K562 (cell line): ENCODE measurements at regions not wholly inside any gene's neighbourhood (a gene's known extent, or its start where the extent isn't known, plus 50 kb on each side); places are given as distances from the start of the nearest gene placed in this dataset.

Experiments used
- ATAC-seq: fragments of 200-7000 bp; cut with Tn5 transposase; 3 replicates; pipeline ENCODE4 v1.9.1; 2020; ENCODE audit warnings: moderate library complexity
- BruUV-seq: library from RNA; stranded (reverse); fragments of 400-500 nt; replicated peaks from 2 replicates; lab custom pipeline; 2021; lab: Mats Ljungman, UMichigan
- CTCF ChIA-PET: fragments of 300-600 bp; formaldehyde crosslinking; extraction: SDS; loops from one replicate; lab custom pipeline; 2021; ENCODE audit warnings: low intra/inter-chr PET ratio; lab: Yijun Ruan, JAX
- POLR2A ChIA-PET: fragments of 300-600, 350-650 bp; sonication (Branson Sonifier 250); formaldehyde crosslinking; extraction: SDS; loops from one replicate; lab custom pipeline; 2021; ENCODE audit warnings: antibody characterized with exemption, inconsistent platforms; lab: Yijun Ruan, JAX
- DNase-seq, 4 experiments: peaks; one replicate each; pipeline versions ENCODE4 v3.0.0 to v3.0.0-alpha.2; 2011 to 2018; ENCODE audit warnings: low spot score in 3 of 4, mixed read lengths in 3 of 4; ENCODE audit errors: extremely low read depth in 1 of 4
- FAIRE-seq: peaks from 2 replicates; lab custom pipeline; 2011; peaks lifted over from hg19 to GRCh38; lab: Jason Lieb, UNC
- H2AFZ ChIP-seq: 2 replicates; pipeline ENCODE4 v1.6.0; 2011; ENCODE audit warnings: low read depth, low read length, control low read depth, inconsistent platforms
- H3K27ac ChIP-seq: fragments of 200-600 bp; 3 replicates; pipeline ENCODE4 v1.8.0; 2011; ENCODE audit warnings: low read depth, mild to moderate bottlenecking, control low read depth, inconsistent platforms, low read length, moderate library complexity, mixed read lengths; ENCODE audit errors: extremely low read depth
- H3K27me3 ChIP-seq, 2 experiments: fragments of 300-600 bp in 1 of 2; 2 replicates in 1 of 2; 3 replicates in 1 of 2; pipeline versions ENCODE4 v1.6.0 to v1.8.0; 2011; ENCODE audit warnings: inconsistent platforms in 2 of 2, low read length in 2 of 2, mild to moderate bottlenecking in 1 of 2, mixed read lengths in 1 of 2, moderate library complexity in 1 of 2; ENCODE audit not compliant: control insufficient read depth in 2 of 2, insufficient read depth in 2 of 2
- H3K36me3 ChIP-seq: fragments of 300-600 bp; 3 replicates; pipeline ENCODE4 v1.8.0; 2011; ENCODE audit warnings: mild to moderate bottlenecking, low read length, inconsistent platforms; ENCODE audit not compliant: control insufficient read depth, insufficient read depth
- H3K4me1 ChIP-seq, 2 experiments: fragments of 200-600 bp in 1 of 2; replicated peaks in 1 of 2; 2 replicates in 1 of 2; 3 replicates in 1 of 2; pipeline versions ENCODE4 v1.5.1 to v1.8.0; 2011; ENCODE audit warnings: inconsistent platforms in 2 of 2, low read length in 2 of 2, mild to moderate bottlenecking in 1 of 2, mixed read lengths in 1 of 2, moderate library complexity in 1 of 2; ENCODE audit not compliant: control insufficient read depth in 2 of 2, insufficient read depth in 2 of 2
- H3K4me2 ChIP-seq: 2 replicates; pipeline ENCODE4 v1.6.1; 2011; ENCODE audit warnings: low read length, control low read depth, inconsistent platforms, mixed read lengths; ENCODE audit not compliant: insufficient read depth
- H3K4me3 ChIP-seq: fragments of 200-600 bp; sonication (generic), shearing (Covaris generic); 2 replicates; pipeline ENCODE4 v1.5.1; 2016; ENCODE audit warnings: control low read depth, inconsistent platforms
- H3K79me2 ChIP-seq: fragments of 200-600 bp; 3 replicates; pipeline ENCODE4 v1.8.0; 2011; ENCODE audit warnings: low read length, inconsistent platforms; ENCODE audit not compliant: control insufficient read depth, insufficient read depth
- H3K9ac ChIP-seq, 2 experiments: 2 replicates each; pipeline versions ENCODE4 v1.6.0 to v1.6.1; 2011; ENCODE audit warnings: low read depth in 2 of 2, low read length in 2 of 2, control low read depth in 1 of 2, inconsistent platforms in 1 of 2, mild to moderate bottlenecking in 1 of 2, mixed read lengths in 1 of 2; ENCODE audit not compliant: insufficient read depth in 1 of 2
- H3K9me1 ChIP-seq: one replicate; pipeline ENCODE4 v1.6.0; 2011; ENCODE audit warnings: inconsistent platforms, mild to moderate bottlenecking, low read length, moderate library complexity; ENCODE audit not compliant: control insufficient read depth, insufficient read depth
- H3K9me3 ChIP-seq: replicated peaks from 2 replicates; pipeline ENCODE4 v1.5.1; 2011; ENCODE audit warnings: low read depth, low read length, inconsistent platforms; ENCODE audit not compliant: control insufficient read depth, insufficient read depth
- H4K20me1 ChIP-seq: replicated peaks from 2 replicates; pipeline ENCODE4 v1.6.1; 2011; ENCODE audit warnings: low read length, inconsistent platforms, mixed read lengths; ENCODE audit not compliant: control insufficient read depth, insufficient read depth
- C11orf30 ChIP-seq: fragments of 450-650 bp; IDR thresholded peaks from 2 replicates; pipeline ENCODE4 v1.6.1; 2016; ENCODE audit warnings: low read depth, mild to moderate bottlenecking
- CREB1 ChIP-seq, 2 experiments: sonication (generic) in 1 of 2; formaldehyde crosslinking in 1 of 2; IDR thresholded peaks; 2 replicates each; pipeline versions ENCODE4 v1.6.1 to v1.8.0; 2012 to 2022; ENCODE audit warnings: inconsistent platforms in 1 of 2, mild to moderate bottlenecking in 1 of 2, missing genetic modification reagents in 1 of 2, moderate library complexity in 1 of 2
- L3MBTL2 ChIP-seq: fragments of 450-650 bp; IDR thresholded peaks from 2 replicates; pipeline ENCODE4 v1.6.1; 2016; ENCODE audit warnings: mild to moderate bottlenecking, moderate library complexity
- MAFF ChIP-seq: IDR thresholded peaks from 2 replicates; pipeline ENCODE4 v1.6.1; 2012; ENCODE audit warnings: low read length, improper control_type of control experiment
- MAFG ChIP-seq: fragments of 450-650 bp; conservative IDR thresholded peaks from 2 replicates; pipeline ENCODE4 v1.6.1; 2016; ENCODE audit warnings: missing genetic modification characterization, missing compliant biosample characterization
- MAFK ChIP-seq: IDR thresholded peaks from 2 replicates; pipeline ENCODE4 v1.6.1; 2011; ENCODE audit warnings: low read length, improper control_type of control experiment
- SMAD2 ChIP-seq: fragments of 150-350 bp; IDR thresholded peaks from 2 replicates; pipeline ENCODE4 v1.6.1; 2014; ENCODE audit warnings: low read depth, mild to moderate bottlenecking, low read length
- ZNF316 ChIP-seq: fragments of 450-650 bp; IDR thresholded peaks from 2 replicates; pipeline ENCODE4 v1.6.1; 2016
- WGBS: fragments of 100-300 bp; shearing (Covaris generic); methylation state at CpG from one replicate; pipeline ENCODE4 v1.1.6; 2016; ENCODE audit warnings: low coverage, mixed read lengths; ENCODE audit not compliant: insufficient coverage; ENCODE audit errors: missing lambda C conversion rate; 5-methylcytosine and 5-hydroxymethylcytosine counted together
- in situ Hi-C: fragments of 300-500 bp; cut with MboI; formaldehyde crosslinking; loops from 4 replicates; pipeline ENCODE4 v1.15.0; 2018; ENCODE audit warnings: inconsistent platforms, mixed read lengths
- intact Hi-C: fragments of 100-400 bp; cut with micrococcal nuclease; formaldehyde crosslinking; loops from 2 replicates; pipeline ENCODE4 v1.14.2; 2022
- TF ChIP-seq, protein P1 (sequence below): IDR thresholded peaks from 3 replicates; pipeline ENCODE4 v1.6.1; 2011; ENCODE audit warnings: borderline replicate concordance, mild to moderate bottlenecking, moderate library complexity; ENCODE audit not compliant: insufficient read length; ENCODE audit errors: extremely low read depth
- TF ChIP-seq, protein P2 (sequence below): fragments of 450-650 bp; formaldehyde crosslinking; IDR thresholded peaks from 2 replicates; pipeline ENCODE4 v1.4.0; 2020; ENCODE audit warnings: mild to moderate bottlenecking, mixed read lengths
- TF ChIP-seq, protein P3 (sequence below): fragments of 450-650 bp; IDR thresholded peaks from 2 replicates; pipeline ENCODE4 v1.6.1; 2017; ENCODE audit warnings: antibody characterized with exemption

DNA sequence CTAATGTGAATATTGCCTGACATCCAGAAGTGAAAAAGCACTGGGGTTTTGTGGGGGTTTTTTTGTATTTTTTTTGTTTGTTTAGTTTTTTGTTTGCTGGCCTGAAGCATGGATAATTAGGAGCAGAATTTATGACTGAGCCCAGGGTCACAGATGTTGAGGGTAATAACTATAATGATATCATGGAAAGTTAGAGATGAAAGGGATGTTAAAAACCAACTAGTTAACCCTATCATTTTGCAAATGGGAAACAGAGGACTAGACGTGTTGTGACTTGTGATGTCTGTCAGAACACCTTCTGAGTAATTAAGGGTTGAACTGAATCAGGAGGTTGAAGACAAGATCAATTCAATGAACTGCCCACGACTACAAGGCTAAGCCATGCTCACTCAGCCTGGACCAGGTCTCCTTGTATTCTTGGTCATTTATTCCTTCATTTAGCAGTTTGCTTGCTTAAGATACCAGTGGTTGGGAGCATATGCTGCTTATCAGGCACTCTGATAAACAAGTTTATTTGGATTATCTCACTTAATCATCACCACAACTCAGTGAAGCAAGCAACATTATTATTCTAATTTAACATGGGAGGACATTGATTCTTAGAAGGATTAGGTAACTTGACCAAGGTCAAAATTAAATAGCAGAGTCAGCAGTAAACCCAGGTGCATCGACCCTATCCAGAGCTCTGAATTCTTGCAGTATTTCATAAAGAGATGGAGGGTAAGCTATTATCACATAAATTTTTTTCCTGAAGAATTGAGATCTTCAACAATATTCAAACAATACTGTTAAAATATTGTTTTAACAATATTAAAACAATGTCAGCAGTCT lies 75.7 kb upstream of the PIK3R1 start:
- no peak overlapping the region for H2AFZ ChIP-seq
- ATAC-seq = no peak
- no peak overlapping the region for H3K9ac ChIP-seq
- no peaks in the 10 kb centered on the region for H3K9me1 ChIP-seq
- TF ChIP-seq SMAD2 (no peak), MAFG (0 out of 2 replicates have a peak, but pooled peaks have one; percentile 28), CREB1 (IDR thresholded peaks at IDR 0.05) (no peak), CREB1 (CRISPR knock-in tag; IDR thresholded peaks at IDR 0.05) (no peak), C11orf30 (peak; percentile 39), MAFF (peak; percentile 59), ZNF316 (peak; percentile 65), L3MBTL2 (no peak), MAFK (peak; percentile 57)
- TF ChIP-seq, protein P1, sequence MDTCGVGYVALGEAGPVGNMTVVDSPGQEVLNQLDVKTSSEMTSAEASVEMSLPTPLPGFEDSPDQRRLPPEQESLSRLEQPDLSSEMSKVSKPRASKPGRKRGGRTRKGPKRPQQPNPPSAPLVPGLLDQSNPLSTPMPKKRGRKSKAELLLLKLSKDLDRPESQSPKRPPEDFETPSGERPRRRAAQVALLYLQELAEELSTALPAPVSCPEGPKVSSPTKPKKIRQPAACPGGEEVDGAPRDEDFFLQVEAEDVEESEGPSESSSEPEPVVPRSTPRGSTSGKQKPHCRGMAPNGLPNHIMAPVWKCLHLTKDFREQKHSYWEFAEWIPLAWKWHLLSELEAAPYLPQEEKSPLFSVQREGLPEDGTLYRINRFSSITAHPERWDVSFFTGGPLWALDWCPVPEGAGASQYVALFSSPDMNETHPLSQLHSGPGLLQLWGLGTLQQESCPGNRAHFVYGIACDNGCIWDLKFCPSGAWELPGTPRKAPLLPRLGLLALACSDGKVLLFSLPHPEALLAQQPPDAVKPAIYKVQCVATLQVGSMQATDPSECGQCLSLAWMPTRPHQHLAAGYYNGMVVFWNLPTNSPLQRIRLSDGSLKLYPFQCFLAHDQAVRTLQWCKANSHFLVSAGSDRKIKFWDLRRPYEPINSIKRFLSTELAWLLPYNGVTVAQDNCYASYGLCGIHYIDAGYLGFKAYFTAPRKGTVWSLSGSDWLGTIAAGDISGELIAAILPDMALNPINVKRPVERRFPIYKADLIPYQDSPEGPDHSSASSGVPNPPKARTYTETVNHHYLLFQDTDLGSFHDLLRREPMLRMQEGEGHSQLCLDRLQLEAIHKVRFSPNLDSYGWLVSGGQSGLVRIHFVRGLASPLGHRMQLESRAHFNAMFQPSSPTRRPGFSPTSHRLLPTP = no peak
- TF ChIP-seq, protein P2, sequence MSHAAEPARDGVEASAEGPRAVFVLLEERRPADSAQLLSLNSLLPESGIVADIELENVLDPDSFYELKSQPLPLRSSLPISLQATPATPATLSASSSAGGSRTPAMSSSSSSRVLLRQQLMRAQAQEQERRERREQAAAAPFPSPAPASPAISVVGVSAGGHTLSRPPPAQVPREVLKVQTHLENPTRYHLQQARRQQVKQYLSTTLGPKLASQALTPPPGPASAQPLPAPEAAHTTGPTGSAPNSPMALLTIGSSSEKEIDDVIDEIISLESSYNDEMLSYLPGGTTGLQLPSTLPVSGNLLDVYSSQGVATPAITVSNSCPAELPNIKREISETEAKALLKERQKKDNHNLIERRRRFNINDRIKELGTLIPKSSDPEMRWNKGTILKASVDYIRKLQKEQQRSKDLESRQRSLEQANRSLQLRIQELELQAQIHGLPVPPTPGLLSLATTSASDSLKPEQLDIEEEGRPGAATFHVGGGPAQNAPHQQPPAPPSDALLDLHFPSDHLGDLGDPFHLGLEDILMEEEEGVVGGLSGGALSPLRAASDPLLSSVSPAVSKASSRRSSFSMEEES (CRISPR knock-in tag) = no peak
- TF ChIP-seq, protein P3, sequence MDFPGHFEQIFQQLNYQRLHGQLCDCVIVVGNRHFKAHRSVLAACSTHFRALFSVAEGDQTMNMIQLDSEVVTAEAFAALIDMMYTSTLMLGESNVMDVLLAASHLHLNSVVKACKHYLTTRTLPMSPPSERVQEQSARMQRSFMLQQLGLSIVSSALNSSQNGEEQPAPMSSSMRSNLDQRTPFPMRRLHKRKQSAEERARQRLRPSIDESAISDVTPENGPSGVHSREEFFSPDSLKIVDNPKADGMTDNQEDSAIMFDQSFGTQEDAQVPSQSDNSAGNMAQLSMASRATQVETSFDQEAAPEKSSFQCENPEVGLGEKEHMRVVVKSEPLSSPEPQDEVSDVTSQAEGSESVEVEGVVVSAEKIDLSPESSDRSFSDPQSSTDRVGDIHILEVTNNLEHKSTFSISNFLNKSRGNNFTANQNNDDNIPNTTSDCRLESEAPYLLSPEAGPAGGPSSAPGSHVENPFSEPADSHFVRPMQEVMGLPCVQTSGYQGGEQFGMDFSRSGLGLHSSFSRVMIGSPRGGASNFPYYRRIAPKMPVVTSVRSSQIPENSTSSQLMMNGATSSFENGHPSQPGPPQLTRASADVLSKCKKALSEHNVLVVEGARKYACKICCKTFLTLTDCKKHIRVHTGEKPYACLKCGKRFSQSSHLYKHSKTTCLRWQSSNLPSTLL = no peak
- BruUV-seq = no TSS peak
- FAIRE-seq = no peak
- ChIA-PET POLR2A (no interaction called here), CTCF (interaction anchor here (0.6 kb wide), 1 partner anchor 28 kb away, joined by 5 read pairs; no protein-coding TSS in a partner anchor)
- H3K4me1 ChIP-seq = no peaks in the 10 kb centered on the region; a peak in 1 of 5 replicates
- WGBS = 0% methylated on average over 3 of the region's 3 CpGs
- no peak overlapping the region for H3K27ac ChIP-seq
- no peaks in the 10 kb centered on the region for H4K20me1 ChIP-seq
- no peak for DNase-seq
- intact Hi-C loops = no loop called here
- no peaks in the 10 kb centered on the region for H3K79me2 ChIP-seq
- H3K27me3 ChIP-seq = no peaks in the 10 kb centered on the region; a peak in 1 of 5 replicates
- in situ Hi-C loops = no loop called here
- no peaks in the 10 kb centered on the region for H3K9me3 ChIP-seq
- H3K4me2 ChIP-seq = no peak overlapping the region
- H3K4me3 ChIP-seq = no peak overlapping the region
- no peaks in the 10 kb centered on the region for H3K36me3 ChIP-seq
